Uterus (tissue), 3 donors: ENCODE measurements at regions not wholly inside any gene's neighbourhood (a gene's known extent, or its start where the extent isn't known, plus 50 kb on each side); places are given as distances from the start of the nearest gene placed in this dataset.

Experiments
- DNase-seq, 2 donors: peaks; one replicate each; pipeline ENCODE4 v3.0.0-alpha.2; 2019 to 2020
- H3K27ac ChIP-seq, 2 donors: fragments of 200-600 bp; sonication (generic); 1 replicate in 1 of 2; 2 replicates in 1 of 2; pipeline ENCODE4 v1.5.1; 2016 to 2018
- H3K27me3 ChIP-seq, 2 donors: fragments of 200-600 bp; sonication (generic); one replicate each; pipeline ENCODE4 v1.5.1; 2018 to 2019; ENCODE audit warnings: control low read depth in 1 of 2
- H3K36me3 ChIP-seq, 2 donors: fragments of 200-600 bp; sonication (generic); one replicate each; pipeline ENCODE4 v1.5.1; 2019; ENCODE audit warnings: control low read depth in 1 of 2
- H3K4me1 ChIP-seq, 2 donors: fragments of 200-600 bp; sonication (generic); one replicate each; pipeline ENCODE4 v1.5.1; 2018 to 2019; ENCODE audit warnings: control low read depth in 1 of 2
- H3K4me3 ChIP-seq, 2 donors: fragments of 200-600 bp; sonication (generic); 1 replicate in 1 of 2; 2 replicates in 1 of 2; pipeline ENCODE4 v1.5.1; 2018 to 2019; ENCODE audit warnings: mild to moderate bottlenecking in 1 of 2
- H3K9me3 ChIP-seq, 2 donors: fragments of 200-600 bp; sonication (generic); one replicate each; pipeline ENCODE4 v1.5.1; 2019; ENCODE audit warnings: control low read depth in 1 of 2
- CTCF ChIP-seq, 4 experiments: fragments of 200-600 bp in 2 of 4; fragments of 450-650 bp in 2 of 4; sonication (generic) in 2 of 4; IDR thresholded peaks; one replicate each; pipeline ENCODE4 v1.5.1; 2016 to 2019; ENCODE audit warnings: antibody characterized with exemption in 4 of 4, mild to moderate bottlenecking in 2 of 4, moderate library complexity in 1 of 4
- POLR2A ChIP-seq, 2 donors: fragments of 450-650 bp; IDR thresholded peaks; one replicate each; pipeline ENCODE4 v1.6.1; 2016; ENCODE audit warnings: antibody characterized with exemption in 2 of 2, mild to moderate bottlenecking in 1 of 2, moderate library complexity in 1 of 2
- intact Hi-C: fragments of 100-400 bp; cut with DNase I; formaldehyde crosslinking; loops from one replicate; pipeline ENCODE4 v1.15.1; 2023; ENCODE audit warnings: low total_unique reads
- donor health status: DM: yes; HTN: yes; CAD: no.

GRCh38 chr12:42683933-42684801 lies 94.6 kb upstream of the PRICKLE1 start:
- no peaks in the 10 kb centered on the region for H3K4me1 ChIP-seq
- no peak overlapping the region for H3K4me3 ChIP-seq
- no peaks in the 10 kb centered on the region for H3K36me3 ChIP-seq
- no peak for DNase-seq
- intact Hi-C loops = no loop called here
- no peaks in the 10 kb centered on the region for H3K9me3 ChIP-seq
- H3K27me3 ChIP-seq = no peaks in the 10 kb centered on the region
- H3K27ac ChIP-seq = no peak overlapping the region
- TF ChIP-seq POLR2A (IDR thresholded peaks at IDR 0.05) = no peak
- TF ChIP-seq CTCF (IDR thresholded peaks at IDR 0.05) = no peak

DNA sequence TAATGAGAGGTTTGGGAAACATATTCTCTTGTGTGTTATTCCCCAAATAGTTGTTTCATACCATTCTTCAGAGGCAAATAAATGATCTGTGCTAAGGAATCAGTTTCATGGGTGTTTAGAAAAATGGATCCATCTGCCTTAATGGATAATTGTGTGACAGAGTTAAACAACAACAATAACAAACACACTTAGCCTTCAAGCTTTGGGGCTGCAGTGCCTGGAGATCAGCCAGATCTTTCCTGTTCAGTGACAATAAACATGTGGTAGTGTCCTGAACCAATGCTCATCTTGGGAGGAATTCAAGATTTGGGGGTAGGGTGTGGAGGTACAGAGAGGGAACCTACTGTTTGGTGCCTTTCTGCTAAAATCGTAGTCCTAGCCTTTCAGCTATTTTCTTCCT lies 93.7 kb upstream of the PRICKLE1 start:
- no peak for DNase-seq
- no peak for TF ChIP-seq CTCF (IDR thresholded peaks at IDR 0.05)
- TF ChIP-seq POLR2A (IDR thresholded peaks at IDR 0.05) = no peak
- intact Hi-C loops = no loop called here

DNA sequence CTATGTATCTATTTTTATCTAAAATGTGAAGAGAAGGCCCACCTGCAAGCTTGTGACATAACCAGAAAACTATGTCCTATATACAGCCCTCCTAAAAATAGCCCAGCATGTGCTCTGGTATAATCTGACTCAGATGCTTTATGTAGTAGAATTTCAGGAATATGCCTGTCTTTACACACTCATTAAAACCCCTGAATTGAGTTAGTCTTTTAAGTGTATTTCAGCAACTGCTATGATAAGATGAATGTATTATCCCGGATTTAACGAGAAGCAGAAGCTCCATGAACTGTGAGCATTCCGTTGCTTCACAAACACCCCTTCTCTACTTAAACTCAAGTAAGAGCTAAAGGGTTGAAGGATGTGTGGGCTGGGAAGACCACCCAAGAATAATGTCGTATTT lies 89.9 kb upstream of the PRICKLE1 start:
- H3K27ac ChIP-seq = no peak overlapping the region
- no peaks in the 10 kb centered on the region for H3K9me3 ChIP-seq
- H3K36me3 ChIP-seq = no peaks in the 10 kb centered on the region
- H3K4me1 ChIP-seq = no peaks in the 10 kb centered on the region
- intact Hi-C loops = no loop called here
- no peak for DNase-seq
- no peak for TF ChIP-seq POLR2A (IDR thresholded peaks at IDR 0.05)
- TF ChIP-seq CTCF (IDR thresholded peaks at IDR 0.05) = no peak
- no peak overlapping the region for H3K4me3 ChIP-seq
- no peaks in the 10 kb centered on the region for H3K27me3 ChIP-seq

More for the DNA sequence above, 93.7 kb upstream of the PRICKLE1 start:
- no peak overlapping the region for H3K27ac ChIP-seq
- H3K27me3 ChIP-seq = no peaks in the 10 kb centered on the region
- H3K9me3 ChIP-seq = no peaks in the 10 kb centered on the region
- no peaks in the 10 kb centered on the region for H3K4me1 ChIP-seq
- H3K36me3 ChIP-seq = no peaks in the 10 kb centered on the region
- H3K4me3 ChIP-seq = no peak overlapping the region

- no peaks in the 10 kb centered on the region for H3K36me3 ChIP-seq
- no peak for DNase-seq
- H3K27ac ChIP-seq = no peak overlapping the region
- no peaks in the 10 kb centered on the region for H3K27me3 ChIP-seq
- H3K4me3 ChIP-seq = no peak overlapping the region
- intact Hi-C loops = no loop called here
- no peaks in the 10 kb centered on the region for H3K9me3 ChIP-seq
- H3K4me1 ChIP-seq = no peaks in the 10 kb centered on the region
- TF ChIP-seq POLR2A (IDR thresholded peaks at IDR 0.05) (no peak), CTCF (IDR thresholded peaks at IDR 0.05) (no peak)
Measured at GRCh38 chr12:42677461-42677860, 87.9 kb upstream of the PRICKLE1 start.

GRCh38 chr12:42673535-42673934 lies 84.0 kb upstream of the PRICKLE1 start:
- no peak overlapping the region for H3K27ac ChIP-seq
- no peak for TF ChIP-seq POLR2A (IDR thresholded peaks at IDR 0.05)
- no peak for TF ChIP-seq CTCF (IDR thresholded peaks at IDR 0.05)
- H3K4me3 ChIP-seq = no peak overlapping the region
- H3K36me3 ChIP-seq = no peaks in the 10 kb centered on the region
- H3K4me1 ChIP-seq = no peaks in the 10 kb centered on the region
- intact Hi-C loops = no loop called here
- DNase-seq = no peak
- H3K9me3 ChIP-seq = no peaks in the 10 kb centered on the region
- no peaks in the 10 kb centered on the region for H3K27me3 ChIP-seq
